GM19035 (cell line): ENCODE measurements at regions not wholly inside any gene's neighbourhood (a gene's known extent, or its start where the extent isn't known, plus 50 kb on each side); places are given as distances from the start of the nearest gene placed in this dataset.

Experiments
- ATAC-seq: cut with Tn5 transposase; IDR thresholded peaks from one replicate; pipeline ENCODE4 v1.9.1; 2021; ENCODE audit not compliant: unreplicated experiment

DNA sequence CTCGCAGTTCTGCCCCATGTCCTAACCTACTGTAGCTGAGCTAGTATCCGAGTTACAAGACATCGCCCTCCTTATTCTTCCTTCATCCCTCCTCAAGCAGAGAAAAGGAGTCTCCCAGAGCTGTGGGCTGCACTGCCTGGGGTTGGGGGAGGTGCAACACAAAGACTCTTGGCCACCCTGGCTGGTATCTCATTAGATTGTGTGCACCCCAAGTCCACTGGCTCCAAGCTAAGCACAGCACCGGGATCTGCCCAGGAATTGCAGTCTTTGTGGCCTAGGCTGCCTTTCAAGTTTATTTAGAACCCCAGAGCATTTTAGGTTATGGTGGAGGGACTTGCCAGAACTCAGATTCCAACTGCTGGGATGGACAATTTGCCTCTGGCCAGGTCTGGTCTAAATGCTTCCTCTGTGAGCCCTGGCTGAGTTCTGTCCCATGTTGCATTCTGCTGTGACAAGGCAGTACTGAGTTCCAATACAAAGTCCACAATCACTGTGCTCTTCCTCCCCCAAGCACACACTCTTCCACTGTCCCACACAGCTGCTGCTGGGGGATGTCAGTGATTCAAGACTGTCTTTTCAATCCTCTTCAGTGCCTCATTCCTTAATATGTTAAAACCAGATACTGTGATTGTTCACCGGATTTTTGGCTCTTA lies 169.6 kb upstream of the CLEC14A start:
- no peak for ATAC-seq

- ATAC-seq, result no peak
These were observed 164.2 kb upstream of the CLEC14A start for GRCh38 chr14:38420048-38420447.

DNA sequence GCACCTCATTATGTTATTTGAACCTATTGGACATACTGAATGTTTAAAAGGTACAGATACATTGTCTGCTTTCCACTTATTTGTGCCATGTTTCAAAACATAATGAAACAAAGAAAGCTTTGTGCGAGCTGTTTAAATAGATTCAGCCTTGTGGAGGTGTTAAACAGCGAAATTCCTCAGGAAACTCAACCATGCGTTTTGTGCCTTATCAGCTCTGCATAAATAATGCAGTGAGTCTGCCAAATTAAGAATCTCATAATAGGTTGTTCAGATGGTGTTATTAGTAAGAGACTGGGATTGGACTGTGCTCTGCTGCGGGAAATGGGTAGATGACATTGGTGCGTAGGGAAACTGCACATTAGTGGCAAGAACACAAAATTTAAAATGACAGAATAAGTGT lies 163.7 kb upstream of the CLEC14A start:
- ATAC-seq, result no peak

DNA sequence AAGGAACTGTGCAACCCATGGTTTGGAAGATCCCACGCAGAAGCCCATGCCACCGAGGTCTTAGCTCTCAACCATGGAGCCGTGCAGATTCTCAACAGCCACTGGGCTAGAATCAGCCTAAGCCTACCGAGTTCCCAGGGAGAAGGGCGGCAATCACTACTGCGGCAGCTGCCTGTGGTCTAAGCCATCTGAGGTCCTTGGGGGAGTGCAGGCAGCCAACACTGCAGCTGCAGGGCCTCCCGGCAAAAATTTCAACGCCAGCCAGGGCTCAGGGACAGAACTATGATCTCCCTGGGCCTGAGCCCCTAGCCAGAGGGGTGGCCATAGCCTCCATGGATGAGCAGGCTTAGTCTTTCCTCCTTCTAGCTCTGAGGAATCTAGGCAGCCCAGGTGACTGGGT lies 156.8 kb upstream of the CLEC14A start:
- no peak for ATAC-seq

DNA sequence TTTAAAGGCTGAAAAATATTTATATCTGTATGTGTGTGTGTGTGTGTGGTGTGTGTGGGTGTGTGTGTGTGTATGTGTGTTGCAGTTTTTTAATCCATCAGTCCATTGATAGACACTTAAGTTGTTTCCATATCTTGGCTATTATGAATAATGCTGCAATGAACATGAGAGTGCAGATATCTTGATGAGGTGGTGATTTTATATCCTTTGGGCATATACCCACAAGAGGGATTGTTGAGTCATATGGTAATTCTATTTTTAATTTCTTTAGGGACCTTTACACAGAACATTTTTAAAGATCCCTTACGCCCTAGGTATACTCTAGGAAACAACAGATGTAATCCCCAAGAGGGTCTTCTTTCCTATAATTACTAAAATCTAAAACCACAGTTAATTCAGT lies 154.5 kb upstream of the CLEC14A start:
- no peak for ATAC-seq

DNA sequence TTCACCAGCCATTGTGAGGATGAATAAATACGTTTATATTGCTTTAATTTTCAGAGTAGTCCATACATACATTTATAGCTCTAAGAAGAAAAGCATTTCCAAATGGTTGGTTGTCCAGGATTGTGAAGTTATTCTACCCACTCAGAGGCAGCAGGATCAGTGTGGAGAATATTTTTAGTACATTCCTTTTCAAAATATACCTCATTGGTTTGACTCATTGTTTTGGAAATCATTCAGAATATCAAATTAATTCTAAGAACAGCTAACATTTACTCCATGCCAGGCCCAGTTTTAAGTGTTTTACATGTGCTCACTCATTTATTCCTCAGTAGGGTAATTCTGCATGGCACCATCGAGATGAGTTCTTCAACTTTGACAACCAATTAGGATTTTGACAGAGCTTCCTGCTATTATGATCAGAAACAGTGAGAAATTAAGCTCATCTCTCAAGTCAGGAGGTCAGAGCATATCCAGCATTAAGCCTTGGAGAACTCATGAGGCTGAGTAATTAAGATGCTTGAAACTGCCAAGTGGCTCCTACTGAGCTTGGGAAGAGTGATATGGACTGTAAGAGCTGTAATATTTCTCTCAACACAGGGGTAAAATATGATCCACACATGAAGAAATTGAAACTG lies 153.3 kb upstream of the CLEC14A start:
- ATAC-seq, result no peak

- no peak for ATAC-seq
These were observed 150.2 kb upstream of the CLEC14A start for GRCh38 chr14:38405851-38406635.

DNA sequence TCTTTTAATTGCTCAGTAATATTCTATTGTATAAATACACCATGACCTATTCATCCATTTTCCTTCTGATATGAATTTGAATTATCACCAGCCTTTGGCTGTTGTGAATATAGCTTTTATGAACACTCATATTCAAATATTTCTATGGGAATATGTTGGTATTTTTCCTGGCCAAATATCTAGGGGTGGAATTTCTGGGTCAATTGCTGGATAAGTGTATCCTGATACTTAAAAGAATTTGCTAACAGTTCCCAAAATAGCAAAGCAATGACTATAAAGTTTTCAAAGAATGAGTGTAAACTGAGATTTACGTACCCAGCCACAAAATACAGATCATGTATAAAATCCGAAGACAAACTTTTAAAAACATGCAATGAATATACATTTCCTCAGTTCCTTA lies 148.7 kb upstream of the CLEC14A start:
- no peak for ATAC-seq

- ATAC-seq, result no peak
These were observed 148.2 kb upstream of the CLEC14A start for GRCh38 chr14:38404100-38404541.

- no peak for ATAC-seq
These were observed 144.9 kb upstream of the CLEC14A start for GRCh38 chr14:38400751-38401150.

- ATAC-seq, result no peak
These were observed 143.8 kb upstream of the CLEC14A start for GRCh38 chr14:38399652-38400051.

- ATAC-seq, result no peak
These were observed 138.9 kb upstream of the CLEC14A start for GRCh38 chr14:38394767-38395166.

- no peak for ATAC-seq
These were observed 138.2 kb upstream of the CLEC14A start for GRCh38 chr14:38394064-38394463.

DNA sequence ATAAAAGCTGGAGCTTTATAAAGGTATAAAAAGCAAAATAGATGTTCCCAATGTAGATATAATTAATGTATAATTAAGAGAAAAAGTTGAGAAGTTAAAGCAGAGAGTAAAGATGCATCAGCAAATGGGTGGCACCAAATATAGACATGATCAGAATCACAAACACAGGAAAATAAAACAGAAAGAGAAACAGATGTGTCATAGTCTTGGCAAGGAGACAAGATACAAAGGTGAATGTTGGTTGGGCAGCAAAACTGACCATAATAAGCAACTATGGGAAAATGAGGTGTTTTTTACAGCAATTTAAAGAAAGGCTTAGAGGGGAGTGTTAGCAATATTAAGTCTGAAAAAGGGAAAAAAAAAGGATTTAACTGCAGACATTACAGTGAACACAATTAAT lies 135.4 kb upstream of the CLEC14A start:
- ATAC-seq, result no peak

DNA sequence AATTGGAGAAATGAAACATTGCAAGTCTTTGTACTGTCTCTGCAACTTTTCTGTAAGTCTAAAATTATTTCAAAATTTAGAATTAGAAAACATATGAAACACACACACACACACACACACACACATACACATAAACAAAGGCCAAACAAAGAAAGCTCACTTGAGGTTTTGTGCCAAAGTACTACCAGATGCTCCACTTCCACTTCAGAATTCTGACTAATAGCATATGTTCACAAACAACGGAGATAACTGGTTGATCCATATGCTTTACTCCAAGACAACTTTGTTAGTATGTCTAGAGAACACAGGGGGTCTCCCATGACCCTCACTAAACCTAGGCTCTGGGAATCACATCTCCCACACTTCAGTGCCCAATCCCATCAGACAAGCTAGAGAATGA lies 133.8 kb upstream of the CLEC14A start:
- ATAC-seq, result no peak

DNA sequence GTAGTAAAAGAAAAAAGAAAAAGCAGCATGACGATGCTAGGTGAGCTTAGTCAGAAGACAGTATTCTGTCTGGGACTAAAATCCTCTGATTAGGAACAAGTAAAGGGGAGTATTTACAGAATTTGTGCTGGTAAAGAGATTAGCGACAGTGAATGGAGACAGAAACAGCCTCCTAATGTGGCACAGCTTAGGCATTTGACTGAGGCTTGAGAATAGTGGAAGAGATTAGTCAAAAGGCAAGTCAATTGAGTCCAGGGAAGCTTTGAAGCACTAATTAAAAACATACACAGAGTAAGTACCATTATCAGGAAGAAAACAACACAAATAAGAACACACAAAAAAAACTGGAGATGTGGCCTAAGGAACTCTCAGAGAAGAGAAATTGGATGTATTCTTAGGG lies 131.9 kb upstream of the CLEC14A start:
- ATAC-seq, result no peak

- ATAC-seq, result no peak
These were observed 129.9 kb upstream of the CLEC14A start for GRCh38 chr14:38385836-38386235.

DNA sequence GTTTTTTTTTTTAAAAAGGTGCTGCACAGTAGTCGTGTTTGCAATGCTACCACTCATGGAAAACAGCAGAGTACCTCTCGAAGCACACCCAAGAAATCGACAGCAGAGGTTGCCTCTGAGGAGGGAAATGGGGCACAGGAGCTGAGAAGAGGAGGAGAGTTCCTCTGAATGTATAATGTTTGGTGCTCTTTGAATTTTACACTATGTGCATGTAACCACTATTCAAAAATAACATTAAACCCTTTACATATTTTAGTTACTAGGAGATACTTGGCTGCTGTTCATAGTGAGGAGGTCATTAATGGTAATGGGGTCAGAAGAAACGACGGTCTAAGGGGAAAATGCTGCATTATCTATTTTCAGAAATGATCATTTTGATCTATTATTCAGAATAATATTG lies 129.4 kb upstream of the CLEC14A start:
- no peak for ATAC-seq

GRCh38 chr14:38384741-38385140 lies 128.8 kb upstream of the CLEC14A start:
- no peak for ATAC-seq

- no peak for ATAC-seq
These were observed 112.0 kb upstream of the CLEC14A start for GRCh38 chr14:38367922-38368321.

GRCh38 chr14:38366374-38366773 lies 110.5 kb upstream of the CLEC14A start:
- ATAC-seq, result no peak

GRCh38 chr14:38363217-38363616 lies 107.3 kb upstream of the CLEC14A start:
- no peak for ATAC-seq
